ENCODE measurements at regions not wholly inside any gene's neighbourhood (a gene's known extent, or its start where the extent isn't known, plus 50 kb on each side); places are given as distances from the start of the nearest gene placed in this dataset.

- Mint-ChIP-seq H3K27me3 (no peaks in the 10 kb centered on the region), H3K36me3 (peaks cover 21% of the 10 kb centered on the region), H3K4me3 (no peak overlapping the region), H3K4me1 (peaks cover 14% of the 10 kb centered on the region), H3K27ac (peak overlapping the region; percentile 55), H3K9me3 (no peaks in the 10 kb centered on the region)
- ATAC-seq (ENCODE audit: low read depth) (no peak), DNase-seq (no peak)
- POLR2A ChIA-PET, result interaction anchor here (0.7 kb wide), 1 partner anchor 20 kb away, joined by 3 read pairs; no protein-coding TSS in a partner anchor
Observed at GRCh38 chr6:131368198-131368911, 204.7 kb upstream of the ARG1 start.

GRCh38 chr6:131372535-131372934, 200.5 kb upstream of the ARG1 start:
- no peak for ATAC-seq (ENCODE audit: low read depth)
- Mint-ChIP-seq H3K4me3 (no peak overlapping the region), H3K36me3 (peaks cover 19% of the 10 kb centered on the region), H3K27me3 (no peaks in the 10 kb centered on the region), H3K27ac (no peak overlapping the region), H3K4me1 (peaks cover 6% of the 10 kb centered on the region), H3K9me3 (no peaks in the 10 kb centered on the region)
- POLR2A ChIA-PET, result no interaction called here
- no peak for DNase-seq

- peaks cover 25% of the 10 kb centered on the region for H3K36me3 Mint-ChIP-seq
- H3K27me3 Mint-ChIP-seq, result no peaks in the 10 kb centered on the region
- H3K9me3 Mint-ChIP-seq, result peaks cover 2% of the 10 kb centered on the region
- POLR2A ChIA-PET, result no interaction called here
- H3K4me3 Mint-ChIP-seq, result no peak overlapping the region
- no peak for ATAC-seq (ENCODE audit: low read depth)
- no peak for DNase-seq
- peaks cover 6% of the 10 kb centered on the region for H3K4me1 Mint-ChIP-seq
- no peak overlapping the region for H3K27ac Mint-ChIP-seq
Observed at GRCh38 chr6:131377112-131377705, 195.8 kb upstream of the ARG1 start.

GRCh38 chr6:131378874-131379273, 194.2 kb upstream of the ARG1 start:
- Mint-ChIP-seq H3K4me1 (peaks cover 9% of the 10 kb centered on the region), H3K36me3 (peaks cover 25% of the 10 kb centered on the region), H3K4me3 (no peak overlapping the region), H3K27me3 (no peaks in the 10 kb centered on the region), H3K27ac (no peak overlapping the region), H3K9me3 (peaks cover 5% of the 10 kb centered on the region)
- no peak for DNase-seq
- ATAC-seq (ENCODE audit: low read depth), result no peak
- POLR2A ChIA-PET, result no interaction called here

- no peak for ATAC-seq (ENCODE audit: low read depth)
- Mint-ChIP-seq H3K9me3 (peaks cover 5% of the 10 kb centered on the region), H3K4me3 (no peak overlapping the region), H3K27me3 (no peaks in the 10 kb centered on the region), H3K4me1 (peaks cover 9% of the 10 kb centered on the region), H3K27ac (no peak overlapping the region), H3K36me3 (peaks cover 24% of the 10 kb centered on the region)
- no peak for DNase-seq
- POLR2A ChIA-PET, result no interaction called here
Observed at GRCh38 chr6:131379948-131380347, 193.1 kb upstream of the ARG1 start.

GRCh38 chr6:131381052-131381708, 191.8 kb upstream of the ARG1 start:
- ATAC-seq (ENCODE audit: low read depth) (no peak), DNase-seq (no peak)
- Mint-ChIP-seq H3K36me3 (peaks cover 27% of the 10 kb centered on the region), H3K27me3 (no peaks in the 10 kb centered on the region), H3K4me1 (peaks cover 9% of the 10 kb centered on the region), H3K4me3 (no peak overlapping the region), H3K9me3 (peaks cover 7% of the 10 kb centered on the region), H3K27ac (no peak overlapping the region)
- POLR2A ChIA-PET, result no interaction called here

GRCh38 chr6:131381709-131382093, 191.3 kb upstream of the ARG1 start:
- DNase-seq, result no peak
- H3K4me1 Mint-ChIP-seq, result peaks cover 9% of the 10 kb centered on the region
- POLR2A ChIA-PET, result no interaction called here
- peaks cover 28% of the 10 kb centered on the region for H3K36me3 Mint-ChIP-seq
- H3K4me3 Mint-ChIP-seq, result no peak overlapping the region
- H3K27me3 Mint-ChIP-seq, result no peaks in the 10 kb centered on the region
- H3K9me3 Mint-ChIP-seq, result peaks cover 7% of the 10 kb centered on the region
- no peak for ATAC-seq (ENCODE audit: low read depth)
- H3K27ac Mint-ChIP-seq, result no peak overlapping the region

GRCh38 chr6:131382631-131383030, 190.4 kb upstream of the ARG1 start:
- Mint-ChIP-seq H3K4me1 (peaks cover 9% of the 10 kb centered on the region), H3K36me3 (peaks cover 30% of the 10 kb centered on the region), H3K4me3 (no peak overlapping the region), H3K27me3 (no peaks in the 10 kb centered on the region), H3K9me3 (peaks cover 7% of the 10 kb centered on the region), H3K27ac (no peak overlapping the region)
- no peak for ATAC-seq (ENCODE audit: low read depth)
- POLR2A ChIA-PET, result no interaction called here
- DNase-seq, result no peak

- H3K9me3 Mint-ChIP-seq, result peaks cover 7% of the 10 kb centered on the region
- DNase-seq, result no peak
- no peak overlapping the region for H3K27ac Mint-ChIP-seq
- H3K36me3 Mint-ChIP-seq, result peaks cover 37% of the 10 kb centered on the region
- peaks cover 9% of the 10 kb centered on the region for H3K4me1 Mint-ChIP-seq
- POLR2A ChIA-PET, result no interaction called here
- no peak for ATAC-seq (ENCODE audit: low read depth)
- no peak overlapping the region for H3K4me3 Mint-ChIP-seq
- no peaks in the 10 kb centered on the region for H3K27me3 Mint-ChIP-seq
Observed at GRCh38 chr6:131383421-131384411, 189.3 kb upstream of the ARG1 start.

GRCh38 chr6:131387562-131388447, 185.2 kb upstream of the ARG1 start:
- no peak for DNase-seq
- peaks cover 5% of the 10 kb centered on the region for H3K9me3 Mint-ChIP-seq
- H3K27ac Mint-ChIP-seq, result no peak overlapping the region
- H3K4me3 Mint-ChIP-seq, result no peak overlapping the region
- no peak for ATAC-seq (ENCODE audit: low read depth)
- POLR2A ChIA-PET, result no interaction called here
- peaks cover 35% of the 10 kb centered on the region for H3K36me3 Mint-ChIP-seq
- H3K27me3 Mint-ChIP-seq, result no peaks in the 10 kb centered on the region
- H3K4me1 Mint-ChIP-seq, result peaks cover 4% of the 10 kb centered on the region

- no peak for DNase-seq
- peaks cover 10% of the 10 kb centered on the region for H3K9me3 Mint-ChIP-seq
- no peak for ATAC-seq (ENCODE audit: low read depth)
- no peak overlapping the region for H3K27ac Mint-ChIP-seq
- POLR2A ChIA-PET, result no interaction called here
- H3K27me3 Mint-ChIP-seq, result no peaks in the 10 kb centered on the region
- no peak overlapping the region for H3K4me3 Mint-ChIP-seq
- H3K4me1 Mint-ChIP-seq, result peaks cover 2% of the 10 kb centered on the region
- peaks cover 43% of the 10 kb centered on the region for H3K36me3 Mint-ChIP-seq
Observed at GRCh38 chr6:131390322-131390721, 182.7 kb upstream of the ARG1 start.

- DNase-seq (no peak), ATAC-seq (ENCODE audit: low read depth) (no peak)
- Mint-ChIP-seq H3K36me3 (peaks cover 42% of the 10 kb centered on the region), H3K4me1 (peaks cover 2% of the 10 kb centered on the region), H3K9me3 (peaks cover 8% of the 10 kb centered on the region), H3K27ac (no peak overlapping the region), H3K4me3 (no peak overlapping the region), H3K27me3 (no peaks in the 10 kb centered on the region)
- POLR2A ChIA-PET, result no interaction called here
Observed at GRCh38 chr6:131391116-131391515, 181.9 kb upstream of the ARG1 start.

All from activated naive CD8-positive, alpha-beta T cell treated with anti-CD3 and anti-CD28 coated beads, Interleukin-2, amount 10 ng/mL, durations not matched to agents 7 days and 5 days (primary cell).